ENCODE measurements at regions not wholly inside any gene's neighbourhood (a gene's known extent, or its start where the extent isn't known, plus 50 kb on each side); places are given as distances from the start of the nearest gene placed in this dataset.

DNA sequence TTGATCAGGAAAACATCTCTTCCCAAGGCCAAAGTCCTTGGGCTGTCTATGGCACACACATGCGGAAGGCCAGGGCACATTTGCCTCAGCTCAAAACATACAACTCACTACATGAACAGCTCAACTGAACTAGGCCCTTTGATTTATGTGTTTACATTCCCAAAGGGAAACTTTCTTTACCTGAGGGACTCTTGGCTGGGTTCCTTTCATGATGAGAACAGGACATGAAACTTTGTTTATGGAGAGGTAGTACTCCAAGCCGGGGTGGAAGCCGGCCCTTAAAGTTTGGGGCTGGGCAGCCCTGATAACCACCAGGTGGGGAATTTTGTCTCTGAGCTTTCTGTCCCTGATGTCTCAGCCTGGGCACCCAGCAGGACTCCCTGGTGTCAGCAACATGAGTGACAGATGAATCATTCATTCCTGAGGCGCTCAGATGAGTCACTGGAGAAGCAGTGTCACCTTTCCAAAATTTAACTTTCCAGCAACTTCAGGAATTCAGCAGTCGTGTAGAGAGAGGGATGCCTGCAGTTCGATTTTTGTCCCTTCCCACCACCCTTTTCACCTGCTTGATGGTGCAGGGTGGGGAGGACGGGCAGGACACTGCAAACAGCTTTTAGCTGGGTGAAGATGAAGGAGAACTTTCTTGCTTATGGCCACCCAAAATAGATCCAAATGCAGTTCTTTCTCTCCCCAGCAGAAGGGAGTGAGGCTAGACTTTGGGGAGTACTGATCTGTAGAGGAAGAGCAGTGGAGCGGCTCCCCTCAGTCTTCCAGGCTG, 331.6 kb downstream of the DYSF start (continued):
- TF ChIP-seq, protein P1, sequence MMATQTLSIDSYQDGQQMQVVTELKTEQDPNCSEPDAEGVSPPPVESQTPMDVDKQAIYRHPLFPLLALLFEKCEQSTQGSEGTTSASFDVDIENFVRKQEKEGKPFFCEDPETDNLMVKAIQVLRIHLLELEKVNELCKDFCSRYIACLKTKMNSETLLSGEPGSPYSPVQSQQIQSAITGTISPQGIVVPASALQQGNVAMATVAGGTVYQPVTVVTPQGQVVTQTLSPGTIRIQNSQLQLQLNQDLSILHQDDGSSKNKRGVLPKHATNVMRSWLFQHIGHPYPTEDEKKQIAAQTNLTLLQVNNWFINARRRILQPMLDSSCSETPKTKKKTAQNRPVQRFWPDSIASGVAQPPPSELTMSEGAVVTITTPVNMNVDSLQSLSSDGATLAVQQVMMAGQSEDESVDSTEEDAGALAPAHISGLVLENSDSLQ (IDR thresholded peaks at IDR 0.05): peak; percentile 75
- TF ChIP-seq ZFP1 (CRISPR knock-in tag; IDR thresholded peaks at IDR 0.05) (no peak), KHSRP (IDR thresholded peaks at IDR 0.05) (no peak), NR2C1 (IDR thresholded peaks at IDR 0.05) (no peak), NR2C1 (tag; IDR thresholded peaks at IDR 0.05) (no peak), PHF20 (IDR thresholded peaks at IDR 0.05; ENCODE audit: partially characterized antibody) (no peak), KLF1 (tag; IDR thresholded peaks at IDR 0.05) (no peak), ELF2 (CRISPR knock-in tag; IDR thresholded peaks at IDR 0.05) (no peak), SIRT6 (IDR thresholded peaks at IDR 0.05; ENCODE audit: low read depth, low read length) (no peak), JUND (IDR thresholded peaks at IDR 0.05; ENCODE audit: borderline replicate concordance, low read depth, low read length) (peak; percentile 64; the same call in 1 of the 2 replicates), JUND (tag; IDR thresholded peaks at IDR 0.05; ENCODE audit: borderline replicate concordance, low read depth, low read length) (no peak), HEY1 (CRISPR knock-in tag; IDR thresholded peaks at IDR 0.05; ENCODE audit: borderline replicate concordance) (no peak), ZNF24 (IDR thresholded peaks at IDR 0.05) (peak; percentile 79), TAF7 (tag; IDR thresholded peaks at IDR 0.05) (no peak)
- TF ChIP-seq, protein P2, sequence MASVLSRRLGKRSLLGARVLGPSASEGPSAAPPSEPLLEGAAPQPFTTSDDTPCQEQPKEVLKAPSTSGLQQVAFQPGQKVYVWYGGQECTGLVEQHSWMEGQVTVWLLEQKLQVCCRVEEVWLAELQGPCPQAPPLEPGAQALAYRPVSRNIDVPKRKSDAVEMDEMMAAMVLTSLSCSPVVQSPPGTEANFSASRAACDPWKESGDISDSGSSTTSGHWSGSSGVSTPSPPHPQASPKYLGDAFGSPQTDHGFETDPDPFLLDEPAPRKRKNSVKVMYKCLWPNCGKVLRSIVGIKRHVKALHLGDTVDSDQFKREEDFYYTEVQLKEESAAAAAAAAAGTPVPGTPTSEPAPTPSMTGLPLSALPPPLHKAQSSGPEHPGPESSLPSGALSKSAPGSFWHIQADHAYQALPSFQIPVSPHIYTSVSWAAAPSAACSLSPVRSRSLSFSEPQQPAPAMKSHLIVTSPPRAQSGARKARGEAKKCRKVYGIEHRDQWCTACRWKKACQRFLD (CRISPR knock-in tag; IDR thresholded peaks at IDR 0.05): no peak
- TF ChIP-seq, protein P3, sequence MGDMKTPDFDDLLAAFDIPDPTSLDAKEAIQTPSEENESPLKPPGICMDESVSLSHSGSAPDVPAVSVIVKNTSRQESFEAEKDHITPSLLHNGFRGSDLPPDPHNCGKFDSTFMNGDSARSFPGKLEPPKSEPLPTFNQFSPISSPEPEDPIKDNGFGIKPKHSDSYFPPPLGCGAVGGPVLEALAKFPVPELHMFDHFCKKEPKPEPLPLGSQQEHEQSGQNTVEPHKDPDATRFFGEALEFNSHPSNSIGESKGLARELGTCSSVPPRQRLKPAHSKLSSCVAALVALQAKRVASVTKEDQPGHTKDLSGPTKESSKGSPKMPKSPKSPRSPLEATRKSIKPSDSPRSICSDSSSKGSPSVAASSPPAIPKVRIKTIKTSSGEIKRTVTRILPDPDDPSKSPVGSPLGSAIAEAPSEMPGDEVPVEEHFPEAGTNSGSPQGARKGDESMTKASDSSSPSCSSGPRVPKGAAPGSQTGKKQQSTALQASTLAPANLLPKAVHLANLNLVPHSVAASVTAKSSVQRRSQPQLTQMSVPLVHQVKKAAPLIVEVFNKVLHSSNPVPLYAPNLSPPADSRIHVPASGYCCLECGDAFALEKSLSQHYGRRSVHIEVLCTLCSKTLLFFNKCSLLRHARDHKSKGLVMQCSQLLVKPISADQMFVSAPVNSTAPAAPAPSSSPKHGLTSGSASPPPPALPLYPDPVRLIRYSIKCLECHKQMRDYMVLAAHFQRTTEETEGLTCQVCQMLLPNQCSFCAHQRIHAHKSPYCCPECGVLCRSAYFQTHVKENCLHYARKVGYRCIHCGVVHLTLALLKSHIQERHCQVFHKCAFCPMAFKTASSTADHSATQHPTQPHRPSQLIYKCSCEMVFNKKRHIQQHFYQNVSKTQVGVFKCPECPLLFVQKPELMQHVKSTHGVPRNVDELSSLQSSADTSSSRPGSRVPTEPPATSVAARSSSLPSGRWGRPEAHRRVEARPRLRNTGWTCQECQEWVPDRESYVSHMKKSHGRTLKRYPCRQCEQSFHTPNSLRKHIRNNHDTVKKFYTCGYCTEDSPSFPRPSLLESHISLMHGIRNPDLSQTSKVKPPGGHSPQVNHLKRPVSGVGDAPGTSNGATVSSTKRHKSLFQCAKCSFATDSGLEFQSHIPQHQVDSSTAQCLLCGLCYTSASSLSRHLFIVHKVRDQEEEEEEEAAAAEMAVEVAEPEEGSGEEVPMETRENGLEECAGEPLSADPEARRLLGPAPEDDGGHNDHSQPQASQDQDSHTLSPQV (IDR thresholded peaks at IDR 0.05): no peak
- TF ChIP-seq, protein P4, sequence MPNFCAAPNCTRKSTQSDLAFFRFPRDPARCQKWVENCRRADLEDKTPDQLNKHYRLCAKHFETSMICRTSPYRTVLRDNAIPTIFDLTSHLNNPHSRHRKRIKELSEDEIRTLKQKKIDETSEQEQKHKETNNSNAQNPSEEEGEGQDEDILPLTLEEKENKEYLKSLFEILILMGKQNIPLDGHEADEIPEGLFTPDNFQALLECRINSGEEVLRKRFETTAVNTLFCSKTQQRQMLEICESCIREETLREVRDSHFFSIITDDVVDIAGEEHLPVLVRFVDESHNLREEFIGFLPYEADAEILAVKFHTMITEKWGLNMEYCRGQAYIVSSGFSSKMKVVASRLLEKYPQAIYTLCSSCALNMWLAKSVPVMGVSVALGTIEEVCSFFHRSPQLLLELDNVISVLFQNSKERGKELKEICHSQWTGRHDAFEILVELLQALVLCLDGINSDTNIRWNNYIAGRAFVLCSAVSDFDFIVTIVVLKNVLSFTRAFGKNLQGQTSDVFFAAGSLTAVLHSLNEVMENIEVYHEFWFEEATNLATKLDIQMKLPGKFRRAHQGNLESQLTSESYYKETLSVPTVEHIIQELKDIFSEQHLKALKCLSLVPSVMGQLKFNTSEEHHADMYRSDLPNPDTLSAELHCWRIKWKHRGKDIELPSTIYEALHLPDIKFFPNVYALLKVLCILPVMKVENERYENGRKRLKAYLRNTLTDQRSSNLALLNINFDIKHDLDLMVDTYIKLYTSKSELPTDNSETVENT (CRISPR knock-in tag; IDR thresholded peaks at IDR 0.05): no peak

Data from K562 (cell line).